Parathyroid adenoma (tissue), 2 donors: ENCODE measurements at regions not wholly inside any gene's neighbourhood (a gene's known extent, or its start where the extent isn't known, plus 50 kb on each side); places are given as distances from the start of the nearest gene placed in this dataset.

Experiments
- H2AFZ ChIP-seq: fragments of 300-600 bp; sonication (generic); one replicate; pipeline ENCODE4 v1.7.0; 2017; ENCODE audit warnings: antibody characterized with exemption, mild to moderate bottlenecking
- H3K27ac ChIP-seq: fragments of 300-600 bp; sonication (generic); one replicate; pipeline ENCODE4 v1.7.0; 2017
- H3K27me3 ChIP-seq: fragments of 300-600 bp; sonication (generic); one replicate; pipeline ENCODE4 v1.7.0; 2017; ENCODE audit warnings: low read length; ENCODE audit not compliant: control insufficient read depth, insufficient read depth
- H3K36me3 ChIP-seq: fragments of 300-600 bp; sonication (generic); one replicate; pipeline ENCODE4 v1.7.0; 2017; ENCODE audit warnings: low read length; ENCODE audit not compliant: control insufficient read depth, insufficient read depth
- H3K4me1 ChIP-seq: fragments of 300-600 bp; sonication (generic); one replicate; pipeline ENCODE4 v1.7.0; 2017; ENCODE audit warnings: control low read depth
- H3K4me2 ChIP-seq: fragments of 300-600 bp; sonication (generic); one replicate; pipeline ENCODE4 v1.7.0; 2017; ENCODE audit warnings: low read length
- H3K4me3 ChIP-seq: fragments of 300-600 bp; sonication (generic); one replicate; pipeline ENCODE4 v1.7.0; 2017; ENCODE audit warnings: low read depth, low read length
- H3K79me2 ChIP-seq: fragments of 300-600 bp; sonication (generic); one replicate; pipeline ENCODE4 v1.7.0; 2017; ENCODE audit warnings: control low read depth
- H3K9ac ChIP-seq: fragments of 300-600 bp; sonication (generic); one replicate; pipeline ENCODE4 v1.7.0; 2017; ENCODE audit warnings: mild to moderate bottlenecking
- H3K9me3 ChIP-seq: fragments of 300-600 bp; sonication (generic); one replicate; pipeline ENCODE4 v1.7.0; 2017; ENCODE audit warnings: low read length; ENCODE audit not compliant: control insufficient read depth
- CTCF ChIP-seq: fragments of 300-600 bp; sonication (generic); IDR thresholded peaks from one replicate; pipeline ENCODE4 v1.7.0; 2017; ENCODE audit warnings: antibody characterized with exemption, mild to moderate bottlenecking
- donor health status: primary hyperparathyroidism.

DNA sequence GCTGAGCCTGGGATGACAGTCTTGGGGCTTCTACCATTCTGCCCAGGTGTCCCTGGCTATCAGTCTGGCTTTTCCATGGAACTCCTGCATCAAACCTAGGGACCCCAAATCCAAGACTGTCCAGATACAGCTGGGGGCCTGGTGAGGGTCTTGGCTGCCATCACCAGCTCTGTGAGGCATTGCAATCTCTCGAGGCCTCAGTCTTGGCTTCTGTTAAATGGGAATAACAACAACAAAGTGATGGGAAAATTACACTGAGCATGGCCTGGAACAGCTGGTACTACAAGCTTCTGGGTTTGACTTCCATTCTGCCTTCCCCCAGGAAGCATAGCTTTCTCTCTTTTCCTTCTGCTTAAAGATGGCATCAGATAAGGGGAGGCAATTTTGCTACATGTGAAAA lies 50.0 kb upstream of the LCTL start:
- H3K79me2 ChIP-seq = no peaks in the 10 kb centered on the region
- H3K4me2 ChIP-seq = no peak overlapping the region
- H3K36me3 ChIP-seq = no peaks in the 10 kb centered on the region
- no peaks in the 10 kb centered on the region for H3K9me3 ChIP-seq
- H3K27me3 ChIP-seq = no peaks in the 10 kb centered on the region
- H2AFZ ChIP-seq = no peak overlapping the region
- TF ChIP-seq CTCF = no peak
- H3K4me1 ChIP-seq = no peaks in the 10 kb centered on the region
- H3K9ac ChIP-seq = no peak overlapping the region
- H3K4me3 ChIP-seq = no peak overlapping the region
- H3K27ac ChIP-seq = no peak overlapping the region

- H3K9ac ChIP-seq = no peak overlapping the region
- no peaks in the 10 kb centered on the region for H3K27me3 ChIP-seq
Measured at GRCh38 chr15:66617137-66618090, 51.6 kb upstream of the LCTL start.

GRCh38 chr15:66619152-66619903 lies 53.5 kb upstream of the LCTL start:
- Histone ChIP-seq H3K4me3 (no peak overlapping the region), H3K79me2 (no peaks in the 10 kb centered on the region), H2AFZ (no peak overlapping the region), H3K27me3 (no peaks in the 10 kb centered on the region), H3K36me3 (no peaks in the 10 kb centered on the region), H3K9ac (no peak overlapping the region), H3K4me1 (no peaks in the 10 kb centered on the region), H3K4me2 (no peak overlapping the region), H3K9me3 (no peaks in the 10 kb centered on the region), H3K27ac (no peak overlapping the region)
- TF ChIP-seq CTCF = peak; percentile 76

More at GRCh38 chr15:66617137-66618090, 51.6 kb upstream of the LCTL start:
- no peaks in the 10 kb centered on the region for H3K79me2 ChIP-seq
- H3K9me3 ChIP-seq = no peaks in the 10 kb centered on the region
- no peak for TF ChIP-seq CTCF
- no peaks in the 10 kb centered on the region for H3K36me3 ChIP-seq
- no peak overlapping the region for H3K27ac ChIP-seq
- H3K4me1 ChIP-seq = no peaks in the 10 kb centered on the region
- no peak overlapping the region for H3K4me3 ChIP-seq
- H3K4me2 ChIP-seq = no peak overlapping the region
- no peak overlapping the region for H2AFZ ChIP-seq

DNA sequence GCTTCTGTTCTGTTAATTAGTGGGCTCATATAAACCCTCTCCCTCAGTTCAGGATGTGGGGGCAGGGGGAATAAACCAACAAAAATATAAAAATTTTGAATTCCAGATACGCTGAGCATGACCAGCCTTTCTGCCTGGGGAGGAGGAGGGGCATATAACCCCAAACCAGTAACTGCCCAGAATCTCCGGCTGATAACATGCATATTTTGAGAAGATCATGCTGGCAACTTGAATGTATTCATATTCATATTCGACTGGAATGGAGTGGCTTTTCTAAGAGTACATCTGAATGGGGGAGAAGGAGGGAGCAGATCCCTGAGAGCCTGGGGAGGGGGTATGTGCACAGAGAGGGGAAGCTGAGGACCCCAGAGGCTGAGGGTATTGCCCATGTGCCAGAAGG lies 54.5 kb upstream of the LCTL start:
- no peak for TF ChIP-seq CTCF
- no peak overlapping the region for H3K27ac ChIP-seq
- no peaks in the 10 kb centered on the region for H3K36me3 ChIP-seq
- no peak overlapping the region for H3K4me3 ChIP-seq
- no peaks in the 10 kb centered on the region for H3K79me2 ChIP-seq
- H3K4me1 ChIP-seq = no peaks in the 10 kb centered on the region
- no peak overlapping the region for H3K9ac ChIP-seq
- H2AFZ ChIP-seq = no peak overlapping the region
- H3K9me3 ChIP-seq = no peaks in the 10 kb centered on the region
- H3K4me2 ChIP-seq = no peak overlapping the region
- H3K27me3 ChIP-seq = no peaks in the 10 kb centered on the region
